SK-N-SH treated with all-trans-retinoic acid at 6 μM for 48 hours (cell line): ENCODE measurements at regions not wholly inside any gene's neighbourhood (a gene's known extent, or its start where the extent isn't known, plus 50 kb on each side); places are given as distances from the start of the nearest gene placed in this dataset.

Experiments used
- ARNTL ChIP-seq: fragments of 450-650 bp; formaldehyde crosslinking; IDR thresholded peaks from 2 replicates; pipeline ENCODE4 v1.5.0; 2020; ENCODE audit warnings: low read depth, mild to moderate bottlenecking, moderate library complexity, borderline replicate concordance
- CSDC2 ChIP-seq: fragments of 250-450 bp; sonication (Bioruptor Pico); IDR thresholded peaks from 2 replicates; pipeline ENCODE4 v1.5.0; 2020; ENCODE audit warnings: mild to moderate bottlenecking, moderate library complexity
- ESRRG ChIP-seq: fragments of 250-450 bp; sonication (Bioruptor Pico); IDR thresholded peaks from 2 replicates; pipeline ENCODE4 v1.6.1; 2021; ENCODE audit warnings: mild to moderate bottlenecking
- GLIS3 ChIP-seq: fragments of 250-450 bp; sonication (Bioruptor Pico); IDR thresholded peaks from 2 replicates; pipeline ENCODE4 v1.5.0; 2020; ENCODE audit warnings: mild to moderate bottlenecking, moderate library complexity
- PATZ1 ChIP-seq: fragments of 250-450 bp; sonication (Bioruptor Pico); IDR thresholded peaks from 2 replicates; pipeline ENCODE4 v1.8.0; 2020; ENCODE audit warnings: mild to moderate bottlenecking, moderate library complexity, borderline replicate concordance
- RARB ChIP-seq: fragments of 250-450 bp; sonication (Bioruptor Pico); IDR thresholded peaks from 2 replicates; pipeline ENCODE4 v1.8.0; 2021; ENCODE audit warnings: mild to moderate bottlenecking, moderate library complexity
- TCF4 ChIP-seq: fragments of 250-450 bp; sonication (Bioruptor Pico); IDR thresholded peaks from 2 replicates; pipeline ENCODE4 v1.8.0; 2021; ENCODE audit warnings: mild to moderate bottlenecking, moderate library complexity, borderline replicate concordance
- ZFP3 ChIP-seq: fragments of 250-450 bp; sonication (Bioruptor Pico); IDR thresholded peaks from 2 replicates; pipeline ENCODE4 v1.5.0; 2020; ENCODE audit warnings: mild to moderate bottlenecking, moderate library complexity
- ZFP30 ChIP-seq: fragments of 450-650 bp; formaldehyde crosslinking; IDR thresholded peaks from 2 replicates; pipeline ENCODE4 v1.5.0; 2022; ENCODE audit warnings: mild to moderate bottlenecking, moderate library complexity
- ZNF8 ChIP-seq: fragments of 450-650 bp; formaldehyde crosslinking; IDR thresholded peaks from 2 replicates; pipeline ENCODE4 v1.5.0; 2020; ENCODE audit warnings: mild to moderate bottlenecking, moderate library complexity
- TF ChIP-seq, protein P1 (sequence below): fragments of 250-450 bp; sonication (Bioruptor Pico); IDR thresholded peaks from 2 replicates; pipeline ENCODE4 v1.5.0; 2020; ENCODE audit warnings: mild to moderate bottlenecking, moderate library complexity

GRCh38 chr11:27188696-27189095 is 148.1 kb downstream of the BBOX1 start:
- TF ChIP-seq CSDC2 (CRISPR knock-in tag) (no peak), ZFP30 (CRISPR knock-in tag) (no peak), ZNF8 (CRISPR knock-in tag) (no peak), ARNTL (no peak), RARB (no peak), ESRRG (CRISPR knock-in tag) (no peak), ZFP3 (CRISPR knock-in tag) (no peak), PATZ1 (no peak), TCF4 (no peak), GLIS3 (no peak)
- TF ChIP-seq, protein P1, sequence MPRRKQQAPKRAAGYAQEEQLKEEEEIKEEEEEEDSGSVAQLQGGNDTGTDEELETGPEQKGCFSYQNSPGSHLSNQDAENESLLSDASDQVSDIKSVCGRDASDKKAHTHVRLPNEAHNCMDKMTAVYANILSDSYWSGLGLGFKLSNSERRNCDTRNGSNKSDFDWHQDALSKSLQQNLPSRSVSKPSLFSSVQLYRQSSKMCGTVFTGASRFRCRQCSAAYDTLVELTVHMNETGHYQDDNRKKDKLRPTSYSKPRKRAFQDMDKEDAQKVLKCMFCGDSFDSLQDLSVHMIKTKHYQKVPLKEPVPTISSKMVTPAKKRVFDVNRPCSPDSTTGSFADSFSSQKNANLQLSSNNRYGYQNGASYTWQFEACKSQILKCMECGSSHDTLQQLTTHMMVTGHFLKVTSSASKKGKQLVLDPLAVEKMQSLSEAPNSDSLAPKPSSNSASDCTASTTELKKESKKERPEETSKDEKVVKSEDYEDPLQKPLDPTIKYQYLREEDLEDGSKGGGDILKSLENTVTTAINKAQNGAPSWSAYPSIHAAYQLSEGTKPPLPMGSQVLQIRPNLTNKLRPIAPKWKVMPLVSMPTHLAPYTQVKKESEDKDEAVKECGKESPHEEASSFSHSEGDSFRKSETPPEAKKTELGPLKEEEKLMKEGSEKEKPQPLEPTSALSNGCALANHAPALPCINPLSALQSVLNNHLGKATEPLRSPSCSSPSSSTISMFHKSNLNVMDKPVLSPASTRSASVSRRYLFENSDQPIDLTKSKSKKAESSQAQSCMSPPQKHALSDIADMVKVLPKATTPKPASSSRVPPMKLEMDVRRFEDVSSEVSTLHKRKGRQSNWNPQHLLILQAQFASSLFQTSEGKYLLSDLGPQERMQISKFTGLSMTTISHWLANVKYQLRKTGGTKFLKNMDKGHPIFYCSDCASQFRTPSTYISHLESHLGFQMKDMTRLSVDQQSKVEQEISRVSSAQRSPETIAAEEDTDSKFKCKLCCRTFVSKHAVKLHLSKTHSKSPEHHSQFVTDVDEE (CRISPR knock-in tag): no peak
